Colon (tissue), 2 donors: ENCODE measurements at regions not wholly inside any gene's neighbourhood (a gene's known extent, or its start where the extent isn't known, plus 50 kb on each side); places are given as distances from the start of the nearest gene placed in this dataset.
"Not testable (repeated sequence)": the region's sequence is repeated elsewhere in the genome, so short reads cannot be mapped to it uniquely, and the experiment has no call there.

ENCODE experiments used
- FAIRE-seq: peaks from 2 replicates; lab custom pipeline; 2012; peaks lifted over from hg19 to GRCh38; lab: Jason Lieb, UNC
- donor health status: control.
- donor health status: control.

DNA sequence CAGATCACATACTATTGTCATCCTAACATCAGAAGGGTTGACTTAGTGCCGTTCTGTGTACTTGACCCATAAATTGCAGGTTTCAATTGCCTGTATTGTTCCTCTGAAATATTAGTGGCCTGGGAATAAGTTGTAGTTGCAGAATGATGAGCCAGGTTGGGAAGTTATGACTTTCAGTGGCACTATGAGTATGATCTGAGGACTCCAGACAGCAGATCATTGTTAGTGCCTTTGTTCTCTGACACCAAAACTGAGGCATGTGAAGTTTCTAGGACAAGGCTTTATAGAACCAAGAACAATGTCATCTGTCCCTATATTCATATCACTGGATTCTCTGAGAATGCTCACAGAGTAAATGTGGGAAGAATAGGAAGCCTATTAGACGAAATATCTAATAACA is 403.7 kb downstream of the STK39 start:
- FAIRE-seq: no peak

DNA sequence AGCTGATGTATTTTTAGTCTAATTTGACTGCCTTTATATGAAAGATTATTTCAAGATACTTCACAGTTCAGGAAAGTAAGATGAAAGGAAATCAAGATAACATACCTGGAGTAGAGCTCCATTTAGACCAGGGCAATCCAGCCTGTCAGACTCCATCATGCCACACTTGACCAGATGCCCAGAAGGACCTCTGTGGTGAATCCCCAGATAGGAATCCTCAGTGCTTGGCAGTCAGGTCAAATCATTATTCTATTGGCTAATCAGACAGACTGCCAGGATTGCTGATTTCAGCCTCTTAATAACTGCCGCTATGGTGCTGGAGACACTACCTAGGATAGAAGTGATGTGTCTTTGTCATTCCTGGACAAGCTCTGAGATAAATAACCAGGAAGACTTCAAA is 404.2 kb downstream of the STK39 start:
- no peak for FAIRE-seq

DNA sequence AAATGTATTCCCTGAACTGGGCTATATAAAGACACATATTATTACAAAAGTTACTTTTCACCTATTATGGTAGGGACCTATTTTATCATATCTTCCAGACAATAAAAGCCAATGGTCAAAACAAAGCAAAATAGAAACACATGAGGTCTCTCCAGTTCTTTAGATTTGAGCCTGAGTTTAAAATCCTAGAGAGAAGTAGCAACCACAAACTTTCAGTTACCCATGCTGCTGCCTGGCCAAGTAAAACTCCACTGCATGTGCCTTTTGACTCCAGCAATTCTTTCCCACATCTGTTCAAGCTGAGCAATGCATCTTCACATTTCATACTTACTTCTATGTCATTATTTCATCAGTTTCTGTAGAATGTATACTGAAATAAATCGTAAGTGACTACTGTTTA is 405.3 kb downstream of the STK39 start:
- FAIRE-seq: no peak

GRCh38 chr2:167835290-167835689 is 412.1 kb downstream of the STK39 start:
- not testable (repeated sequence) for FAIRE-seq

DNA sequence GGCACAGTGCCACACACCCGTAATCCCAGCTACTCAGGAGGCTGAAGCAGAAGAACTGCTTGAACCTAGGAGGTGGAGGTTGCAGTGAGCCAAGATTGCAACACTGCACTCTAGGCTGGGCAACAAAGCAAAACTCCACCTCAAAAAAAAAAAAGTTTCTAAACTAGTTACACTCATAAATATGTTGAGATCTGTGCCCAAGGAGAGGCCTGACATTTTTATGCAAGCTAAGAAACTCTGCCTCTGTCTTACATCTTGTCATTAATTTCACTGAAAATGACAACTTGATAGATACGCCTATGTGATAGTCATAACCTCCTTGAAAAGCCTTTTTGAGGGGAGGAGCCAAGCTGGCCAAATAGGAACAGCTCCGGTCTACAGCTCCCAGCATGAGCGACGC is 412.7 kb downstream of the STK39 start:
- FAIRE-seq: no peak

DNA sequence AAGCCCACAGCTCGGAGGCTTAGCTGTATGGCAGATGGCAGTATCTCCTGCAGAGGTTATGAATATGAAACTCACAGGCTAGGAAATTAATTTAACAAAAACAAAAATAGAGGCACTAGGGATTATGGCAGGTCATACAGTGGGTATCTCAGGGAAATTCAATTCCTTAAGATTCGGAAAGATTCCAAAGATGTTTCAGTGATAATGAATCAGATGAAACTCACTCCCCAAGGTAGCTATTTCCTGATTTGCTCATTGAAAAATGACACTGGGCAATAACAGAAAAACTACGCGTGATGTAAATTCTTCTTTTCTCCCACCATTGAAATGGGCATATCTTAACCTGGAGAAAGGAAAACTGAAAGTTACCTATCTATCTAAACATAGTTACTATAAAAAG is 414.1 kb downstream of the STK39 start:
- no peak for FAIRE-seq

DNA sequence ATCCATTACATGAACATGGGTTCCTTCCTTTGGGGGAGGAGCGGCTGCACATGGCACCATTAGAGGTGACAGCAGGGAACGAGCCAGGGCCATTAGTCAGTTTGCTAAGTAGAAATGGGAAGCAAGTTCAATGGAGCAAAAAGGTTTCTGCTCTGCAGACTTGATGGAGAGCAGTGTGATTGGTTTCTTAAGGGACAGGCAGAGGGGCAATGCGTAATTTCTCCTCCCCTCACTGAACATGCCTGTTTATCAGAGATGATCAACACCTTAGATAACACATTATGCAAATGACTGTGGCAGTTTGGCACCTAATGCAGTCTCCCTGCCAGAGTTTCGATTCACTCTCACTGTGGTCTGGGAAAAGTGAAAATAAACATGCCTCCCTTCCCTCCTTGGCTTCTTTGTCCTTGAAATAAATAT is 414.5 kb downstream of the STK39 start:
- FAIRE-seq: no peak

DNA sequence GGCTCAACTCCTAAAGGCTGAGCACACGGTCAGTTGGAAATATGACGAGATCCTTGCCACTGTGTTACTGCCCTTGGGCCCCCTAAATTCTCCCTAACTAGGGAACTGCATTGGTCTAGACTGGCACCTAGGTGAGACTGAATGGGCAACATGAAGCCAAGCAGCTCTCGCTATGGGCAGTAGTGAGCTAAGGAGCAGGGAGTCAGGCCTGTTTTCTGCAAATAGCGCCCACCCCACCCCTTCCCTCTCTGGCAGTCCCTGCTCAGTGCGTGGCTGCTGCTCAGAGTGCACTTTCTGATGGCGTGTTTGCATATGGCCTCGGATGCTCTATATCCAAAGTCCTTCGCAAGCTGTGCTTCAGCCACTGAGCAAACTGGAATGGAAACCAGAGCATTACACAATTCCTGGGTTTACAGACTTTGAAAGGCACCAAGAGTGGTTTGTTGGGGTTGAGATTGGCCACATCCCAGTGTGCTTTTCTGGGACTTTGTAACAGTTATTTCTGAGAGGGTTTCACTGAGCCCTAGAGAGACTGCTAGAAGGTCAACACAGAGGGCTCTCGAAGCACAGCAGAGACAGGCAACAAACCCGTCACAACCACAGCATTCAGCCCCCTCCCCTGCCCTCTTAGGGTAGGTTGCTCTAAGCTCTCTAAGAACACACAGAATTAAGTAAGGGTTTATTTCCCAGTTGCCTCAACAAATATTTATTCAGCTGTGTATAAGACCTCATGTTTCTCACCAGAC is 419.9 kb downstream of the STK39 start:
- FAIRE-seq: no peak

DNA sequence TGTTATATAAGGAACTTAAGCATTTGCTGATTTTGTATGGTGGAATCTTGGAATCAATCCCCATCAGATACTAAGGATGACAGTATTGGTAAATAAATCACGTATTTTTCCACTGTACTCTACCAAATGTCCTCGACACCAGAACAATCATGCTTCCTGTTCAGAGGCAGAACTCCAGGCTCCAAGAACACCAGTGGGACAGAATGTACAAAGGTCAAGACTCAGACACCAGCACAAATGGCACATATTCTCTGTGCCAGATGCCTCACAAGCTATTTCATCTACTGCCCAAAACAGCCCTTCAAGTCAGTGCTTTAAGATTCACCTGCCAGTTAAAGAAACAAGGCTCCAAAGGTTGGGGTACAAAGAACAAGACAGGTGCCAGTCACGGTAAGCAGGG is 420.5 kb downstream of the STK39 start:
- FAIRE-seq: no peak

DNA sequence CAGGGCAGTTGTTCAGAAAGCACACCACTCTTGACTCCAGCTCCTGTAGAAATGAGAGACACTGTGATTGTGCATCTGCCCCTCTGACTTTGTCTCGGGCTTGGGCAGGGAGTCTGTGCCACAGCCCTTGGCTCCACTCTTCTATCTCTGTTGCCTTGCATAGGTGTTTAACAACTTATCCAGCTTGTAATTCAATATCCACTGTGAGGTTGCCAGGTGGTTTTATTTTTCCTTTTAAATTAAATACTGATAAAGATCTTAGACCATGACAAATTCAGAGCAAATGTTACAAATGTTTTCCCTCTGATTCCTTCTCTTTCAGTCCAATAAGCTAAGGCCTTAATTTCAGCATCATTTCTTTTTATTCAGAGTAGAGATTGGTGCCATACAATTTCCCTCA is 421.7 kb downstream of the STK39 start:
- no peak for FAIRE-seq

GRCh38 chr2:167822690-167823465 is 424.5 kb downstream of the STK39 start:
- FAIRE-seq: no peak

GRCh38 chr2:167820488-167820887 is 426.9 kb downstream of the STK39 start:
- FAIRE-seq: no peak

DNA sequence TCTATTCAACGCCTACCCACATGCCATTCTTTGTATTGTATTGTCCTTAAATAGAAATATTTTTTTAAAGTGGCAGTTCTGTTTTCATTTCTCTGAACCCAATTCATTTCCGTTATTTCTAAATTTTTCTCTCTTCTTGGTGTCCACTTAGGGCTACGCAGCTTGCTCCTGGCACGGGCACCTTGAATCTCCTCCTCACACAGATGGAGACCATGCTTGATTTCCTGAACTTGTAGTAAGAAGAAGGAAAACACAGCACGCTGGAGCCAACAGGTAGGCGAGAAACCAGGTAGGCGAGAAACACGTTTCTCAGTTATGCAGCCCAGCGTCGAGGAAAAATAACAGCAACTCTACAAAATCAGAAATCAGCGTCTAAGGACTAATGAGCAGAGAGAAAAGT is 428.9 kb downstream of the STK39 start:
- no peak for FAIRE-seq

DNA sequence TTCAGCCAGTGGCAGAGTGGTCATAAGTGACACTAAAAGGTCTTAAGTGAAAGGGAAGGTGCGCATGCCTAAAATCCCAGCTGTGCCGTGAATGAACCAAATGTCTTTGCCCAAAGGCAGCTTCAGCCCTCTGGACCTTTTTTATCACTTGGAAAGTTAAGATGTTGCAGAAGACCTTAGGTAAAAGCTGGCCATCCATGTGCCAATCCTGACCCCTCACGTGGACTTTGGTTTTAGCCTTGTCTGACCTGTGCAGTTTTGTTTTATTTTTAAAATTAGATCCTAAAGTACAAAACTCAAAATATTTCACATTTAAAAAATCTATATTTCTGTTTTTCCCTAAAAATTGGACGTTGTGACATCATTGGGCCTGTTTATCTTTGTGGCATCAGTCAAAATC is 429.5 kb downstream of the STK39 start:
- no peak for FAIRE-seq

DNA sequence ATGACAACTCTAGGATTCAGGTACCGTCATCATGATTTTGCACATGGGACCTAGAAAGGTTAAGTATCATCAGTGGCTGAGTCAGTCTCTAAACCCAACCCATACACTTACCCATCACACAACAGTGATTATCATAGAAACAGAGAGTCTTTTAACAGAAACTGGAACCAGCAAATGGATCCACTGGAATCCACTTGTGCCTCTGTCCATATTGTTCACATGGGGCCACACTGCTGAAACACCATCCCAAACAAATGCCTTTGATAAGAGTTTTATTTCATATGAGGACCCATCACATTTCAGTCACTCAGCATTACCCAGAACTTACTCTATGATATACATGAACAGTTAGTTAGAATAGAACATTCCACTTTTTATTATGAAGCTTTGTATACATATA is 430.0 kb downstream of the STK39 start:
- FAIRE-seq: no peak

GRCh38 chr2:167816874-167817290 is 430.5 kb downstream of the STK39 start:
- FAIRE-seq: no peak

DNA sequence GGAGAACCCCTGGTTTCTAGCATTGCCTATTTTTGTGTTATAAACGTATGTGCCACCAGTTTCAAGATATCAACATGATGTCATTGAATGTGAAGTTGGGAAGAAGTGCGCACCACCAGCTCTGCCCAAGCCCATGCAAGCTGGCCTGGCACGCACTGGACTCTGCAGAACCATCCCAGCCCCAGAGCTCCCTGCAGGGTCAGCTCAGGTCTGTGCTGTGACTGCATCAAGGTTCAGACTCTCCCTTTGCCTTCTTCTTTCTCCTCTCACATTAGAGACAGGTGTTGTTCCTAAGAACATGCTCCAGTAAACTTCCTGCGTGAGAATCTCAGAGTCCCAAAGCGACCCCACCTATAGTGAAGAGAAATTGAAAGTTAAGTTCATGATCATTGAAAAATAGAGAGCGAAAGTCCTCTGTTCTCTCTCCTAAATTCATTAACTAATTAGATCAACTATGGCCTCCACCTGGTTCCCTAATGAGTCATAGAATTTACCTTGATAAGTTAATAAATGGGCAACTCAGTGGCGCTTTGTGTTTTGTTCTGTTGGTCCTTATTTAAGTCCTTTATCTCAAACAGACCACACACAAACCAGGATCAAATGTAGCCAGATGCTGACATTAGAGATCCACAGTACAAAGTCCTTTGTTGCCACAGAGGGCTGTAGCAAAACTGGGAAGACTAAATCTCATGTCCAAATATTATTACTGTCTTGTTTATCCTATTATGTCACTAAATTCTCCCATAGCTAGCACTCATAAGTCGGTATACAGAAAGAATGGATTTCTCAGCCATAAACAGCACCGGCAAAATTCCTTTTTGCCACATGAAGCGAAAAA is 432.3 kb downstream of the STK39 start:
- FAIRE-seq: no peak

GRCh38 chr2:167814482-167814880 is 432.9 kb downstream of the STK39 start:
- not testable (repeated sequence) for FAIRE-seq

DNA sequence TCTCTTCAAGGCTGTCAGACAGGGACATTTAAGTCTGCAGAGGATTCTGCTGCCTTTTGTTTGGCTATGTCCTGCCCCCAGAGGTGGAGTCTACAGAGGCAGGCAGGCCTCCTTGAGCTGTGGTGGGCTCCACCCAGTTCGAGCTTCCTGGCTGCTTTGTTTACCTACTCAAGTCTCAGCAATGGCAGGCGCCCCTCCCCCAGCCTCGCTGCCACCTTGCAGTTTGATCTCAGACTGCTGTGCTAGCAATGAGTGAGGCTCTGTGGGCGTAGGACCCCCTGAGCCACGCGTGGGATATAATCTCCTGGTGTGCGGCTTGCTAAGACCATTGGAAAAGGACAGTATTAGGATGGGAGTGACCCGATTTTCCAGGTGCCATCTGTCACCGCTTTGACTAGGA is 437.6 kb downstream of the STK39 start:
- not testable (repeated sequence) for FAIRE-seq

- no peak for FAIRE-seq
Measured at GRCh38 chr2:167803449-167803988, 443.9 kb downstream of the STK39 start.

DNA sequence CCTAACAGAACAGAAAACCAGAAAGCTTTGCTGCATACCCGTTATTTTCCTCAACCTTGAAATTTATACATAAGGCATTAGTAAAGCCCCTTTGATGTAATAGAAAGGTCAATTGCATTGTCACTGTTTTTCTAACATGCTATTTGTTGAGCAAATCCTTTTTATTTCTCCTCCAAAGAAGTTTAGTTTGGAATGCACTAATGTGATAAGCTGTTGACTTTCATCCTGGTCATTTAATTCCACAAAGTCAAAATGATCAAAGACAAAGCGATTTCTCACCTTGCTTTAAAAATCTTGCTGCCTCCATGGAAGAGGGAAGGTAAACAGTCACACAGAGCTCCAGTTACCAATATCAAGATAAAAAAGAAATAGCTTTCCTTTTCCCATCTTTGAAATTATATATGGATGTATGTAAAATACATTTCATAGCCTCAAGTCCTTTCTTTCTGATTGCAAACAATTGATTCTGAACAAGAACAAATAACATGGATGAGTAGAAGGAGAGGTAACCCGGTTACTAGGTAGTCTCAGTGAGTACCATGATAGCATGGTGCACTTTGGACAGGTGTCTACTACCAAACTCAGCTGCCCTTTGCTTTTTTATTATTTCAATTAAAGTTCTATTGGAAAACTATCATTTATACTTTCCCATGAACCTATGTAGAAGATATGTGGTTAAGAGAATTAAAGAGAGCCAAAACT is 452.7 kb downstream of the STK39 start:
- FAIRE-seq: no peak

DNA sequence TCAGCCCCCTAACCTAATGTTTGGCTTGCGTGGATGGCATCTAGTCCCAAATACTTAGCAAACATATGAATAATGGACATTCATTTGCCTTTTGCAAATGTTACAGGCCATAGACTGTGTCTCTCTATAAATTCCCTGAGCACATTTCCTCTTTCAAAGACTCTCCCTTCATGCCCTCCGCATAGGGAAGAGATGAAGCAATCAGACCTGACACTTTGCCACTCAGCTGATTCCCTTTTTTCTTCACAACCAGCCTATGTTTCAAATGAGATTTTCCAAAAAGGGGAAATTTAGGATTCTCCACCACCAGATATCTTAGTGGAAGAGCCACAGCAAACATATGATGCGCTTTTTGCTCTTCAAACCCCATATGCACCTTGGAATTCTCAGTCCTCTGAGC is 453.7 kb downstream of the STK39 start:
- FAIRE-seq: no peak
